22Rv1 (cell line): ENCODE measurements at regions not wholly inside any gene's neighbourhood (a gene's known extent, or its start where the extent isn't known, plus 50 kb on each side); places are given as distances from the start of the nearest gene placed in this dataset.

Source experiments
- ZFX ChIP-seq: fragments of 450-650 bp; IDR thresholded peaks from 2 replicates; pipeline ENCODE4 v1.6.1; 2017; ENCODE audit warnings: antibody characterized with exemption, borderline replicate concordance
- TF ChIP-seq, protein P1 (sequence below): fragments of 450-650 bp; IDR thresholded peaks from 2 replicates; pipeline ENCODE4 v1.5.1; 2017; ENCODE audit warnings: mild to moderate bottlenecking

DNA sequence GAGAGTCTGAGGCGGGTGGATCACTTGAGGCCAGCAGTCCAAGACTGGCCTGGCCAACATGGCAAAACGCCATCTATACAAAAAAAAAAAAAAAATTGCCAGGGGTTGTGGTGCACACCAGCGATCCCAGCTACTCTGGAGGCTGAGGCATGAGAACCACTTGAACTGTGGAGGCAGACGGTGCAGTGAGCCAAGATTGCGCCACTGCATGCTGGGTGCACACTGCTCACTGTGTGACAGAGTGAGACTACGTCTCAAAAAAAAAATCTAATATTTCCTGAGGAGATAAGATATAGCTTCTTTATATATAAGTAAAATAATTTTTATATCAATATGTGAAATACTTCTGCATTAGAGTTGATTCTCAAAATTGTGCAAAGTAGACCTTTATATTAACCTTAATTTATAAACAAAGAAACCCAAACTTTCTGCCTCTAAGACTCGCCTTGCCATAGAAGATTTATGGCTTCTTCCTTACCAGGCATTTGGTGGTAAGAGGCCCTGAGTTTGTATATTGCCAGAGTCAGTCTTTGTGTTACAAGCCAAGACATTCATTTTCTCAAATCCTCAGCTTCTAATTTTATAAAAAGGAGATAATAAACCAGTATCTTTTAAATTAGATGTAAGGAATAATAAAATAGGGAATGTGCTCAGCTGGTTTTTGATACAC, 1226.7 kb downstream of the FLRT2 start:
- TF ChIP-seq, protein P1, sequence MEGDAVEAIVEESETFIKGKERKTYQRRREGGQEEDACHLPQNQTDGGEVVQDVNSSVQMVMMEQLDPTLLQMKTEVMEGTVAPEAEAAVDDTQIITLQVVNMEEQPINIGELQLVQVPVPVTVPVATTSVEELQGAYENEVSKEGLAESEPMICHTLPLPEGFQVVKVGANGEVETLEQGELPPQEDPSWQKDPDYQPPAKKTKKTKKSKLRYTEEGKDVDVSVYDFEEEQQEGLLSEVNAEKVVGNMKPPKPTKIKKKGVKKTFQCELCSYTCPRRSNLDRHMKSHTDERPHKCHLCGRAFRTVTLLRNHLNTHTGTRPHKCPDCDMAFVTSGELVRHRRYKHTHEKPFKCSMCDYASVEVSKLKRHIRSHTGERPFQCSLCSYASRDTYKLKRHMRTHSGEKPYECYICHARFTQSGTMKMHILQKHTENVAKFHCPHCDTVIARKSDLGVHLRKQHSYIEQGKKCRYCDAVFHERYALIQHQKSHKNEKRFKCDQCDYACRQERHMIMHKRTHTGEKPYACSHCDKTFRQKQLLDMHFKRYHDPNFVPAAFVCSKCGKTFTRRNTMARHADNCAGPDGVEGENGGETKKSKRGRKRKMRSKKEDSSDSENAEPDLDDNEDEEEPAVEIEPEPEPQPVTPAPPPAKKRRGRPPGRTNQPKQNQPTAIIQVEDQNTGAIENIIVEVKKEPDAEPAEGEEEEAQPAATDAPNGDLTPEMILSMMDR = no peak
- no peak for TF ChIP-seq ZFX
